ENCODE measurements at regions not wholly inside any gene's neighbourhood (a gene's known extent, or its start where the extent isn't known, plus 50 kb on each side); places are given as distances from the start of the nearest gene placed in this dataset.
"Not testable (repeated sequence)": the region's sequence is repeated elsewhere in the genome, so short reads cannot be mapped to it uniquely, and the experiment has no call there.

DNA sequence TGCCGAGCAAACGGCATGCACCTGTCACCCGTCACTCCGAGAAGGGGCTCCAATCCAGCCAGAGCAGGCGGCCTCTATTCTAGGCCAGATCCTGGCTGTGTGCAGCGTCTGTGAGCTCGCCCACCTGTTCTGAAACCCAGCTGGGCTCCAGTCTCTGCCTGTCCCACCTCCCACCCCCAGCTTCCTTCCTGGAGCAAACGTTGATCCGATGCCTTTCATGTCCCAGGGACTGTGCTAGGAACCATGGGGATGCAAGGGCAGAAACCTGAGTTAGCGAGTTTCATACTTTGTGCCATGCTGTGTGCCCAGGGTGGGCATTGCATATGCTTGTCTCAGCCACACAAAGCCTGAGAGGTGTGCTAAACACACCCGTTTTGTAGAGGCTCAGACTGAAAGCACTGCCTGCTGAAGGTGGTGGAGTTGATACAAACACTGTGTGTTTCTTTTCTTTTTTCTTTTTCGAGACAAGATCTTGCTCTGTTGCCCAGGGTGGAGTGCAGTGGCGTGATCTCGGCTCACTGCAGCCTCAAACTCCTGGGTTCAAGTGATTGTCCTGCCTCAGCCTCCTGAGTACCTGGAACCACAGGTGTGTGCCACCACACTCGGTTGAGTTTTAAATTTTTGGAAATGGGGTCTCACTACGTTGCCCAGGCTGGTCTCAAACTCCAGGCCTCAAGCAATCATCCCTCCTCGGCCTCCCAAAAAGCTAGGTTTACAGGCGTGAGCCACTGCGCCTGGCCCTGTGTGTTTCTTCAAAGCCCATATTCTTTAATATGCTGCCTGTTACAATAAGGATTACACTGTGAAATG is 84.1 kb upstream of the MED13L start:
- DNase-seq (ENCODE audit: low read depth): no peak

DNA sequence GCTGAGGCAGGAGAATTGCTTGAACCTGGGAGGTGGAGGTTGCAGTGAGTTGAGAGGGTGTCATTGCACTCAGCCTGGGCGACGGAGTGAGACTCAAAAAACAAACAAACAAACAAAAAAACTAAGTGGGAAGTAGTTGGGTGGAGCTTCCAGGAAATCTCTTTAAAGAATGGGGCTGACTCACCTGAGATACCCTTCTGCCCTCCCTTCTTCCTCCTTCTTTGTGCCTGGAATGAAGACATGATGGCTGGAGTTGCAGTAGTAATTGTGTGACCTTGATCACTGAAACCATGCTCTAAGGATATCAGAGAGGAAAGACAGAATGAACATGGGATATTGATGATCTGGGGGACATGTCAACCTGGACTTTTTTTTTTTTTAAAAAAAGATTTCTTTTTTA is 87.6 kb upstream of the MED13L start:
- no peak for DNase-seq (ENCODE audit: low read depth)

DNA sequence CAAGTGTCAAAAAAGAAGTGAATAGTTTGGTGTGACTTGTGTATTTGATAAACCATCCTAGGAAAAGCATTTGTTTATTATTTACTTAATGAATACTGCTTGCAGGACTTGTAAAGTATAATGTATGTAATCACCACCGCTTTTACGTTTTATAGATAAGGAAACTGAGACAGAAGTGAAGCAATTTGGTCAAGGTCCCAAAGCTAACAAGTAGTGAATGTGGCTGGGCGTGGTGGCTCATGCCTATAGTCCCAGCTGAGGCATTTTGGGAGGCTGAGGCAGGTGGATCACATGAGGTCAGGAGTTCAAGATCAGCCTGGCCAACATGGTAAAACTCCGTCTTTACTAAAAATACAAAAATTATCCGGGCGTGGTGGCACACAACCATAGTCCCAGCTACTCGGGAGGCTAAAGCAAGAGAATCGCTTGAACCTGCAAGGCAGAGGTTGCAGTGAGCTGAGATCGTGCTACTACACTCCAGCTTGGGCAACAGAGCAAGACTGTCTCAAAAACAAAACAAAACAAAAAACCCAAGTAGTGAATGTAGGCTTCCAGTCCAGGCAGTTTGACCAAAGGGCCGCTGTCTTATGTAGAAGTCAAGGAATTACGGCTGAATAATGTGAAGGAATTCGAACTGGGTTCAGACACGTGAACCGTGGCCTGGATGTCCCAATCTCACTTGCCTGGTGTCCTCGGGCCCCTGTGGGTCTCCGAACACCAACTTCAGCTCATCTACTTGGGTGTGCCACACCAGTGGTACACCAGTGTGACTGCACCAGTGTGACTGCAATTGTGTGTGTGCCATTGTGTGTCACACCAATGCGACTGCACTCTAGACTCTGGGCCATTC is 88.3 kb upstream of the MED13L start:
- DNase-seq (ENCODE audit: low read depth): no peak

DNA sequence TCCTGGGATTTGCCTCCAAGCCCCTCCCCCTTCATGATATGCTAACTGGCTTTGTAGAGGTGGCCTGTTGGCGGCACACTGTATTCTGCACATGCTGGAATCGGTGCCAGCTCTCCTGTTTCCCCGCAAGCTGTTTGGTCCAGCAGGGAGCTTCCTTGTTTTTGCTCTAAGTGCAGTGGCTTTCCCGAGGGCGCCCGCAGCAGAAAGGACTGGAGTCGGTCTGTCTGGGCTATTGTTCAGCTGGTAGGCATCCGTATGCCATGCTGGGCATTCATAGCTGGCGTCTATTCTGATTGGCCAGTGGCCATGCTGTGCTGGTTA is 88.9 kb upstream of the MED13L start:
- DNase-seq (ENCODE audit: low read depth): no peak

DNA sequence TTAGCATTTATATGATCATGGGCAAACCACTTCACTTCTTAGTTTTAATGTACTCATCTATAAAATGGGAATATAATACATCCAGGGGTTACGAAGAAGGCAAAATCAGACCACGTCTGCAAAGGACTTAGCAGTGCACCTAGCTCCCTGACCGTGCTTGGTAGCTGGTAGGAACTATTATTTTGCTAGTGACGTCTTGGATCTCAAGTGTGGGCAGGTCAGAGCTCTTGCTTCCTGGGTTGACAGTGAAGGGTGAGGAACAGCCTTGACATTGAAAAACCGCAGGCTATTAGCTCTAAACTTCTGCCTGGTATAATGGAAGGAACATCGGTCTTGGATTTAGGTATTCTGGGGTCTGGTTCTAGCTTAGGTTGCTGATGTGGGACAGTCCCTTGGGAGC is 89.3 kb upstream of the MED13L start:
- no peak for DNase-seq (ENCODE audit: low read depth)

DNA sequence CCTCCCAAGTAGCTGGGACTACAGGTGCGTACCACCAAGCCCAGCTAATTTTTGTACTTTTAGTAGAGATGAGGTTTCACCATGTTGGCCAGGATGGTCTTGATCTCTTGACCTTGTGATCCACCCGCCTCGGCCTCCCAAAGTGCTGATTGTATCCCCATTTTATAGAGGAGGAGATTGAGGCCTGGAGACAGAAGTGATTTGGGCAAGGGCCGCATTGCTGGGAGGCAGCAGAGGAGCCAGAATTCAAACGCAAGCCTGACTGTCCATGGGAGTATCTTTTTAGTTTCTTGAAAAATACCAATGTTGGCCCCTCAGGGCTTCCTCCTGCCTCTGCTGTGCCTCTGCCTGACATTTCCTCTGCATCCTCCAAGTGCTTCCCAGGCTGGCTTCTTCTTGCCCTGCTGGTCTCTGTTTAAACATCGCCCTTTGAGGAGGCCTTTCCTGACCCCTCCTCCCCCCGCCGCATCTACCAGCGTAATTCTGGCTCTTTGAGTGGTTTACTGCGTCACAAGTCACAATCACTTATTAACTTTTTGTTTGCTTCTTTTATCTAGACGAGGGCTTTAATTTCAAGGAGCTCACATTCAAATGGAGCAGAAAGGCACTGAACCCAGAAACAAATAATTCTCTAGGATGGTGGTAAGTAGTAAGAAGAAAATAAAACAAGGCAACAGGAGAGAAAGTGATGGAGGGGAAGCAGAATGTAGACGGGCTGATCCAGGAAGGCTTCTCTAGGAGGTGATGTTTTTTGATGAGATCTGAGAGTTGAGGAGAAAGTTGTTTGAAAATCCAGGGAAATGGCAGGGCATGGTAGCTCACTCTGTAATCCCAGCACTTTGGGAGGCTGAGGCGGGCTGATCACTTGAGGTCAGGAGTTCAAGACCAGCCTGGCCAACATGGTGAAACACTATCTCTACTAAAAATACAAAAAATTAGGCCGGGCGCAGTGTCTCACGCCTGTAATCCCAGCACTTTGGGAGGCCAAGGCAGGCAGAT is 91.0 kb upstream of the MED13L start:
- no peak for DNase-seq (ENCODE audit: low read depth)

DNA sequence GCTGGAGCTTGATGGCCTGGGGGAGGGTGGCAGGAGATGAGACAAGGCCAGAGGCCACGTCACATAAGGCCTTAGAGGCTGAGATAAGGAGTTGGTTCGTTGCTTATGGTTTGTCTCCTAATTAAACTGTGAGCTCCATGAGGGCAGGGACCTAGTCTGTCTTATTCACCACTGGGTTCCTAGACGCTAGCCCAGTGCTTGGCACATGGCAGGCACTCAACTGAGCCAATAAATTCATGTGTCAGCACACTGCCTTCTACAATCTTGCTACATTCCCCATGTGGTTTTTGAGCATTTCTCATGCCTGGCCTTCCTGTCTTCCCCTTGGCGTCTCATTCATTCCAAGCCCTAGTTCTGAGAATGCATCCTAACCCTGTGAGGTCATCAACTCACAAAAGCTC is 92.5 kb upstream of the MED13L start:
- DNase-seq (ENCODE audit: low read depth): no peak

DNA sequence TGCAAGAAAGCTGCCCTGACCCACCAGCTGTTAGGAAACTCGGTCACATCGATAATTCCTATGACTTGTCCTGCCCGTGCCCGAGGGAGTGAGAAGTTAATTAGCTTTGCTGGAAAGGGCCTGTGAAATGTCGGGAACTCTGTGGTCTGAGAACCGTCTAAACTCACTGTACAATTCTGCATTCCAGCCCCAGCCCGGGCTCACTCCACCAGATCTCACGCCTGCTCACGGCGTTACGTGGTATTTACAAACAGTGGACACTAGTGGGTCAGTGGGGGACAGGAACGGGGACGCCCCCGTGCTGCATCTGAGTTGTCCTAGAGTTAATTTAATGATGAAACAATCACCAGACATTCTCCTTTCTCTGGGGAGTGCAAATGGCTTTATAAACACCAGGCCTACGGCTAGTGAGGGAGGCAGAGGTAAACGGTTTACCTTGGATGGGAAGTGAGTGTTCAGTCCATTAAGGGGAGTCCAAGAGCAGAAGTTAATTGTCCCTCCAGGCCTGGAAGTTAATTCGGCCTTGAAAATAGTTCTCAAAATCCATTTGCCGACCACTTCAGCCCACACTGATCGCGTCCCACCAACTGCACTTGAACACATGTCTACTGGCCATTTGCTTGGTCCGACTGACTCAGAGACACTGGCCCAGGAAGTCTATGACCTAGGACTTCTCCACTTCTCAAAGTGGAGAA is 93.5 kb upstream of the MED13L start:
- no peak for DNase-seq (ENCODE audit: low read depth)

DNA sequence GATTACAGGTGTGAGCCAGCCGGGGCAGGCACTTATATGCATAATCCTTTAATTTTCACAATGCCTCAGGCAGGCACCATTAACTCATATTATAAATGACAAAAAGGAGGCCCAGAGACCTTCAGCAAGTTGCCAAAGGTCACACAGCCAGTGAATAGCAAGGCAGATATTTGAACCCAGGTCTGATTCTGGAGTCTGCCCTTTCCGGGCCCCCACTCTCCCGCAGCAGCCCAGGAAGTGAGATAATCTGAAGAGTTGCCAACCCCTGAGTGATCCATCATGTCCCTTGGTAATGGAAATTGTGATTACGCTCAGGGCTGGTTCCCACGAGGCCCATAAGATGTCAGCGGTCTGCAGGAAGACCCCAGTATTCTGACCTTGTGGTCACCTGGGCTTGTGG is 95.3 kb upstream of the MED13L start:
- DNase-seq (ENCODE audit: low read depth): no peak

DNA sequence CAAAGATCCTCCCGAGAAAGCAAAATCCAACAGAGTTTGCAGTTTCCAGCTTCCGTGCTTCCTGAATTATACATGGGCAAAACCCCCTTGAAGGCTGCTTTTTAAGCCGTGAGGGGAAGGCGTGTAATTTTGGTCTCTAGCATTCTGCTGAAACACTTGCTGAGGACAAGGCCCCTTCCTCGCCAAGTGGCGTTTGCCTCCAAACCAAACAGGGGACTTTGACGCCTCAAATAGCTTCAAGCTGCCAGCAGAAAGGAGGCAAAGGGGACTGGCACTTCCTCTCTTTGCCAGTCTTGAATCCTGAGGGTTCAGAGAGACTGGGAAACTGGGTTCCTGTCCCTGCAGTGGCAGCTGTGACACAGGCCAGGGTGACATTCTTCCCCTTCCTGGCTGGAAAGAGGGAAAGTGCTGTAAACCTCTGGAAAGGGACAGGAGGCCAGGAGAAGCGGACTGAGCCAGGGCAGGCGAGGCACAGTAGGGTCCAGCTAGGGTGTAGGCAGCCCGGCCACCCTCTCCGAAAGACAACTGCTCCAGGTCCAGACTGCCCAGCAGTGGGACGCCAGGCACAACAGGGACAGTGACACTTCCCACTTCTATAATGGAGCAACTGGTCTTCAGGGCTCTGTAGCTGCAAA is 96.2 kb upstream of the MED13L start:
- no peak for DNase-seq (ENCODE audit: low read depth)

DNA sequence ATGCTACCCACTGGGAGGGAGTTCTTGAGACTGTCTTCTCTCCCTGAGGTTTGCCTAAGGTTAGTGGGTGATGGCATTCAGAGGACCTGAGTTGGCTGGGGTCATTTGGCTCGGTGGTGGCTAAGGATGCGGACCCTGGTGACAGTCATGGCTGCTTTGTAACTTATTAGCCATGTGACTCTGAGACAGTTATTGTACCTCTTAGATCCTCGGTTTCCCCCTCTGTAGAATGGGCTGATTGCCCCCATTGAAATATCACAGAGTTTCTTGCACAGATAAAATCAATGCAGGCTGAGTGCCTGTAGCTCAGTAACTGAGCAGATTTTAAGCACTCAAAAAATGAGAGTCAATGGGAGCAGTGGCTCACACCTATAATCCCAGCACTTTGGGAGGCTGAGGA is 96.7 kb upstream of the MED13L start:
- no peak for DNase-seq (ENCODE audit: low read depth)

DNA sequence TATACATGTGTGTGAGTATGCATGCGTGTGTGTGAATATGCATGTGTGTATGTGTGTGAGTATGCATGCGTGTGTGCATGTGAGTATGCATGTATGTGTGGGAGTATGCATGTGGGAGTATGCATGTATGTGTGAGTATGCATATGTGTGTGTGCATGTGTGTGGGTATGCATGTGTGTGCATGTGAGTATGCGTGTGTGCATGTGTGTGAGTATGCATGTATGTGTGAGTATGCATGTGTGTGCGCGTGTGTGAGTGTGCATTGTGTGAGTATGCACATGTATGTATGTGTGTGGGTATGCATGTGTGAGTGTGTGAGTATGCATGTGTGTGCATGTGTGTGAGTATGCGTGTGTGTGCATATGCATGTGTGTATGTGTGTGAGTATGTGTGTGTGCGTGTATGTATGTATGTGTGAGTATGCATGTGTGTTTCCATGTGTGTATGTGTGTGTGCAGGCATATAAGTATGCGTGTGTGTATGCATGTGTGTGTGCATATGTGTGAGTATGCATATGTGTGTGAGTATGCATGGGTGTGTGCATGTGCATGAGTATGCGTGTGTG is 97.9 kb upstream of the MED13L start:
- no peak for DNase-seq (ENCODE audit: low read depth)

DNA sequence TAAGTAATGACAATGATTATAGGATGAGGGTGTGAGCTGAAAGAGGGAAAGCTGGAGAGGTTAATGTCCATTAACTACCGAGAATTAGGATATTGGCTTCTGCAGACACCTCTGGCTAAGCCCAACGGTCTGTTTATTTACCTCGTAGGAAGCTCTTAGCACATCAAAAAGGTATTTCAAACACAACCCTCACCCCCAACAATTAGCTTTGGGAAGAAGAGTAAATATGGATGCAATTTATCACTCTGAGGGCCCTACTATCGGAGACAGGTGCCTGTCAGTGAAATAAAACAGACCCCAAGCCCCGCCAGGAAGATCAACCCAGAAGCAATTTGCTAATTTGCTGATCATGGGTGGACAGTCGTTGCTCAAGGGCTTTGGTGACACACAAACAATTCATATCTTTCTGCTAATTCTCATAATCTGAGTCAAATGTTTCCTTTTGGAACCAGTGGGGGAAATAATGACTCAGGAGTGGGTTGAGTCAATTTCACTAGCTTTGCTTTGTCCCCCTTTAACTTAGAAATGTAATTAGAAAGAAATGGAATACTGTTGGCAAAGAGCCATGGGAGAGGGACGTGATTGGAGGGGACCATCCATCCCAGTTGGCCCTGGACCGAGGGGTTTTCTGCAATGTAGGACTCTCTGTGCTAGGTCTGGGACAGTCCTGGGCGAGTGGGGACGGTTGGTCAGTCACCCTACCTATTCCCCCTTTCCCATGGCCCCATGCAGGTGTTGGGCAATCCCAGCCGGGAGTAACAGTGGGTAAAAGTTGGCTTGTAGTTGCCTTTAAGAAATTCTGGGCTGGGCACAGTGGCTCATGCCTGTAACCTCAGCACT is 99.1 kb upstream of the MED13L start:
- no peak for DNase-seq (ENCODE audit: low read depth)

DNA sequence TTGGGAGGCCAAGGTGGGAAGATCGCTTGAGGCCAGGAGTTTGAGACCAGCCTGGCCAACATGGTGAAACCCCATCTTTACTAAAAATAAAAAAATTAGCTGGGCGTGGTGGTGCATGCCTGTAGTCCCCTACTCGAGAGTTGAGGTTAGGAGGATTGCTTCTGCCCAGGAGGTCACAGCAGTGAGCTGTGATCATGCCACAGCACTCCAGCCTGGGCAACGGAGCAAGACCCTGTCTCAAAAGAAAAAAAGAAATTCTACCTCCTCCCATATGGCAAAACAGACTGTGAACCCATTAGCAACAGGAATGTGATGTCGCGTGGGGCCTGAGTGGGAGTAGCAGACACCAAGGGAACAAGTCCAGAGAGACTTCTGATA is 99.7 kb upstream of the MED13L start:
- not testable (repeated sequence) for DNase-seq (ENCODE audit: low read depth)

DNA sequence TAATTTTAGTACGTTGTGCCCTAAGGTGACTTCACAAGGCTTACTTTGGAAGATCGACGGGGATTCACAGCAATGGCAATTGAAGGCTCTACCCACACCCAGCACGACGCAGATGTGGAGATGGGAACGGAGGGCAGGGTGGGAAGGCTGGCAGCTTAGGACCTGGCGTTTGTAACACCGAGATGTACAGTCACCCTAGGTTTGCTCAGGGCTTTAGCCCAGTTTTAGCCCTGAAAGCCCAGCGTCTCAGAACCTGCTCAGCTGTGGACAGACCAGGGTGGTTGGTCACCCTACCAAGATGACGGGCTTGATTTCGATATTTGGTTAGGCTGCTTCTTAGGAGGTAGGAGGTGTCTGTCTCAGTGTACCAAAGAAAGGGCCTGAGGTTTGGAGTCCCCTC is 100.5 kb upstream of the MED13L start:
- no peak for DNase-seq (ENCODE audit: low read depth)

DNA sequence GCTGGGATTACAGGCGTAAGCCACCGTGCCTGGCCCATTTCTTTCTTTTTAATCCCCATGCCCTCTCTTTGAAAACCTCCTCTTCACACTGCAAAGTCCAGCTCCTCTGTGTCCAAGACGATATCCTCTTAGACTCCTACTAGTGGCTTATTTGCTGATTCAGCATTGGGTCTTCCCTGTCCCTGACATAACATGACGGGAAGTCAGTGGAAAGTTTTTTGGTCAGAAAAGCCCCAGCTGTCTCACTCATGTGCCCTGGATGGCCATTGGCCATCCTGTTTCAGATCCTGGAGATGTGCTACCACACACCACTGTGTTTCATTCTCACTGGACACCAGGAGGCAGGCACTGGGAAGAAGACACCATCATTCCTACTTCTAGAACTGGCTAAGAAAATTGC is 102.6 kb upstream of the MED13L start:
- DNase-seq (ENCODE audit: low read depth): no peak

DNA sequence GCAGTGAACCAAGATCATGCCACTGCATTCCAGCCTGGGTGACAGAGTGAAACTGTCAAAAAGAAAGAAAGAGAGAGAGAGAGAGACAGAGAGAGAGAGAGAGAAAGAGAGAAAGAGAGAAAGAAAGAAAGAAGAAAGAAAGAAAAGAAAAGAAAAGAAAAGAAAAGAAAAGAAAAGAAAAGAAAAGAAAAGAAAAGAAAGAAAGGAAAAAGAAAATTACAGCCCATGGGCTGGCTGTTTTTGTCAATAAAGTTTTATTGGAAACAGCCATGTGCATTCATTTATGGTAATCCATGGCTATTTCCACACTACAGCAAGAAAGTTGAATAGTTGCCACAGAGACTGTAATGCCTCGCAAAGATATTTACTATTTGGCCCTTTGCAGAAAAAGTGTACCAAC is 103.2 kb upstream of the MED13L start:
- DNase-seq (ENCODE audit: low read depth): not testable (repeated sequence)

DNA sequence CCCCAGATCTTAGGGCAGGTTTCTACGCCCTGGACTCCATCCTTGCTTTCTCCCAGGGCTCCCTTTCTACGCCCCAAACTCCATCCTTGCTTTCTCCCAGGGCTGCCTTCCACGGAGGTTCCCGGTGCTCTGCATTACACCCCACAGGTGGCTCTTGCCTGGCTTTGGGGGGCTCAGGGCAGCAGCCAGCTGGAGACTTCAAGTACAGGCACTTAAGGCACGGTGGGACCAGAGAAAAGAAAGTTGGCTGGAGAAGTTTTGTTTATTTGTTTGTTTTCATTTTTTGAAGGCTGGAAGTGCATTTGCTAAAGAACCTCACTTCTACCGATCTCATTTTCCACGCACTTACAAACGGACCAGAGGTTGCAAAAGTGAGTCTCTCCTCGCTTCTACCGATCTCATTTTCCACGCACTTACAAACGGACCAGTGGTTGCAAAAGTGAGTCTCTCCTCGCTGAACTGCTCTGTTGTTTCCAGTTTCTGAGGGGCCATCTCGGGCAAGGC is 103.8 kb upstream of the MED13L start:
- DNase-seq (ENCODE audit: low read depth): no peak

DNA sequence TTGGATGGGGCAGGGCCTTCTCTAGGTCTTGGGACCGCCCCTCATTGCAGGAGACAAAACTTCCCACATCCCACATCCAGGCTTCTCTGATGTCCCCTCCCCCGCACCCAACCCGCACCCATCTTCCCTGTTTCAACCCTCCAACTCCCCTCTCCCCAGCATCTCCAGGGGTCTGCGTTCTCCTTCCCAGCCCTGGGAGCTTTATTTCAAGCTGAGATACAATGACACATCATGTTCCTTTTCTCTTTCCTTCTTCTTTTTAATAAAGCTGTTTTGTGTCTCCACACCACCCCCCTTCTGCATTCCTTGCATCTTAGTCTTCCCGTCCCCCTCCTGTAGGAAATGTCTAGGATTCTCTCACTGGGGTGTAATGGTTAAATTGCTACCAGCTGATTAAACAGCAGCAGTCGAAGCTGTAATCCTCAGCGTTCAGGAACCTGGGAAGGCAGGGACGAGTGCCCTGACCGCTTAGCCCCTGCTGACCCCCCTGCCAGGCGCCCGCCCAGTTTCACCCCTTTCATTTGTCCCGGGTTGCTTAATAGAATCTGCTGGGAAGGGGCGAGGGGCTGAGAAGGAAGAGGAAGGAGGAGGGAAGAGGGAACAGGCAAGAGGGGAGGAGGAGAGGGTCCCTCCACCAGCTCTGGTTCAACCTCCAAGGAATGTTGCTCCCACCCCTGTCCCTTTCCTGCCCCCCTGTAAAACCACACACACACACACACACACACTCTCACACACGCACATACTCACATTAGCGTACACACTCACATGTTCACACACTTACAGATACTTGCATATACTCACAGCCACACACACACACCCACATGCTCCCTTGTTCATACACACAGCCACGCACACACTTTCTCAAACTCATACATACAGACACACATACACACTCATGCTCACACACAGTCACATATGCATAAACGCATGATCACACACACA is 104.5 kb upstream of the MED13L start:
- DNase-seq (ENCODE audit: low read depth): no peak
